ENCODE measurements at regions not wholly inside any gene's neighbourhood (a gene's known extent, or its start where the extent isn't known, plus 50 kb on each side); places are given as distances from the start of the nearest gene placed in this dataset.

- no peaks in the 10 kb centered on the region for H3K4me1 Mint-ChIP-seq (ENCODE audit: low read depth)
- no peak for DNase-seq
Measured at GRCh38 chr2:117635481-117635880, 179.0 kb upstream of the DDX18 start.

GRCh38 chr2:117639401-117639800 is 175.1 kb upstream of the DDX18 start:
- H3K9me3 Mint-ChIP-seq = no peaks in the 10 kb centered on the region
- no peak overlapping the region for H3K4me3 Mint-ChIP-seq
- ChIA-PET CTCF (no interaction called here), POLR2A (no interaction called here)
- no peaks in the 10 kb centered on the region for H3K36me3 Mint-ChIP-seq (ENCODE audit: low read depth)
- ATAC-seq (no peak), DNase-seq (no peak)
- no peaks in the 10 kb centered on the region for H3K4me1 Mint-ChIP-seq (ENCODE audit: low read depth)
- no peak overlapping the region for H3K27ac Mint-ChIP-seq
- intact Hi-C loops (cut with micrococcal nuclease) = no loop called here
- TF ChIP-seq CTCF (IDR thresholded peaks at IDR 0.05) = no peak
- no peaks in the 10 kb centered on the region for H3K27me3 Mint-ChIP-seq

More at GRCh38 chr2:117635481-117635880, 179.0 kb upstream of the DDX18 start:
- intact Hi-C loops (cut with micrococcal nuclease) = no loop called here
- TF ChIP-seq CTCF (IDR thresholded peaks at IDR 0.05) = no peak
- ATAC-seq = no peak
- H3K27me3 Mint-ChIP-seq = no peaks in the 10 kb centered on the region
- H3K4me3 Mint-ChIP-seq = no peak overlapping the region
- no peaks in the 10 kb centered on the region for H3K36me3 Mint-ChIP-seq (ENCODE audit: low read depth)
- no peaks in the 10 kb centered on the region for H3K9me3 Mint-ChIP-seq
- no peak overlapping the region for H3K27ac Mint-ChIP-seq
- ChIA-PET POLR2A (no interaction called here), CTCF (no interaction called here)

- H3K36me3 Mint-ChIP-seq (ENCODE audit: low read depth) = no peaks in the 10 kb centered on the region
- H3K9me3 Mint-ChIP-seq = no peaks in the 10 kb centered on the region
- no peaks in the 10 kb centered on the region for H3K27me3 Mint-ChIP-seq
- ATAC-seq = no peak
- no peak overlapping the region for H3K4me3 Mint-ChIP-seq
- H3K4me1 Mint-ChIP-seq (ENCODE audit: low read depth) = no peaks in the 10 kb centered on the region
- DNase-seq = no peak
- TF ChIP-seq CTCF (IDR thresholded peaks at IDR 0.05) = no peak
- ChIA-PET POLR2A (no interaction called here), CTCF (no interaction called here)
- no peak overlapping the region for H3K27ac Mint-ChIP-seq
- intact Hi-C loops (cut with micrococcal nuclease) = no loop called here
Measured at GRCh38 chr2:117644403-117644802, 170.1 kb upstream of the DDX18 start.

- TF ChIP-seq CTCF (IDR thresholded peaks at IDR 0.05) = no peak
- Mint-ChIP-seq H3K4me3 (no peak overlapping the region), H3K9me3 (no peaks in the 10 kb centered on the region), H3K36me3 (ENCODE audit: low read depth) (no peaks in the 10 kb centered on the region), H3K27me3 (no peaks in the 10 kb centered on the region), H3K4me1 (ENCODE audit: low read depth) (no peaks in the 10 kb centered on the region), H3K27ac (no peak overlapping the region)
- ATAC-seq (no peak), DNase-seq (no peak)
- intact Hi-C loops (cut with micrococcal nuclease) = no loop called here
- ChIA-PET CTCF (no interaction called here), POLR2A (no interaction called here)
Measured at GRCh38 chr2:117645458-117645857, 169.0 kb upstream of the DDX18 start.

GRCh38 chr2:117646099-117646498 is 168.4 kb upstream of the DDX18 start:
- H3K4me3 Mint-ChIP-seq = no peak overlapping the region

More at GRCh38 chr2:117646099-117646498, 168.4 kb upstream of the DDX18 start:
- TF ChIP-seq CTCF (IDR thresholded peaks at IDR 0.05) = no peak
- no peaks in the 10 kb centered on the region for H3K4me1 Mint-ChIP-seq (ENCODE audit: low read depth)
- no peak overlapping the region for H3K27ac Mint-ChIP-seq
- H3K9me3 Mint-ChIP-seq = no peaks in the 10 kb centered on the region
- H3K36me3 Mint-ChIP-seq (ENCODE audit: low read depth) = no peaks in the 10 kb centered on the region
- CTCF ChIA-PET = no interaction called here
- no peaks in the 10 kb centered on the region for H3K27me3 Mint-ChIP-seq
- intact Hi-C loops (cut with micrococcal nuclease) = no loop called here
- DNase-seq = no peak
- POLR2A ChIA-PET = no interaction called here
- no peak for ATAC-seq
